ENCODE measurements at regions not wholly inside any gene's neighbourhood (a gene's known extent, or its start where the extent isn't known, plus 50 kb on each side); places are given as distances from the start of the nearest gene placed in this dataset.

DNA sequence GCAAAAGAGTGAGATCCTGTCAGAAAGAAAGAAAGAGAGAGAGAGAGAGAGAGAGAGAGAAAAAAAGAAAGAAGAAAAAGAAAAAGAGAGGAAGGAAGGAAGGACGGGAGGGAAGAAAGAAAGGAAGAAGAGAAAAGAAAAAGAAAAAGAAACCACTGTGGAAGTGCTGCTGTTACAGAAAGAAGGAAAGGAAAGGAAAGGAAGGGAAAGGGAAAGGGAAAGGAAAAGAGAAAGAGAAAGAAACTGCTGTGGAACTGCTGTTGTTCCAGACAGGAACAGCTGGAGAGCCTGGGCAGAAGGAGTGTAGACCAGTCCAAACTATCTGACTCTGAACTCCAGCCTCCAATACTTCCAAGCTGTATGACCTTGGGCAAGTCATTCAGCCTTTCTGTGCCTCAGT lies 220.7 kb upstream of the WWC1 start:
- no peak overlapping the region for H3K23ac ChIP-seq (ENCODE audit: low read length in 2 of 2)
- no peak overlapping the region for H3K14ac ChIP-seq (ENCODE audit: low read length in 2 of 2)
- H3K4me1 ChIP-seq (ENCODE audit: control insufficient read depth, insufficient read depth, low read depth, low read length): peaks cover 11% of the 10 kb centered on the region
- peaks cover 0 to 3% of the 10 kb centered on the region in 2 experiments for H3K36me3 ChIP-seq (ENCODE audit: control insufficient read depth in 1 of 2, insufficient read depth in 2 of 2, low read depth in 1 of 2, low read length in 2 of 2)
- H3K27me3 ChIP-seq (ENCODE audit: control insufficient read depth in 1 of 2, insufficient read depth in 1 of 2, low read length in 2 of 2): peaks cover 0 to 6% of the 10 kb centered on the region in 2 experiments
- no peak overlapping the region for H4K91ac ChIP-seq (ENCODE audit: low read length)
- no peak overlapping the region for H2AK5ac ChIP-seq (ENCODE audit: low read length, severe bottlenecking)
- no peak overlapping the region for H2BK5ac ChIP-seq (ENCODE audit: low read depth, low read length, poor library complexity, severe bottlenecking)
- no peak overlapping the region for H2AFZ ChIP-seq (ENCODE audit: low read depth, low read length)
- no peak overlapping the region for H3K18ac ChIP-seq (ENCODE audit: low read depth in 1 of 2, low read length in 2 of 2)
- no peak overlapping the region for H4K8ac ChIP-seq (ENCODE audit: low read length)
- H3K9ac ChIP-seq (ENCODE audit: low read length): no peak overlapping the region
- WGBS: 87% methylated on average over 1 of the region's 1 CpG
- peaks cover 1% of the 10 kb centered on the region for H3K79me1 ChIP-seq (replicated peaks; ENCODE audit: low read length, poor library complexity, severe bottlenecking)
- H2BK12ac ChIP-seq (ENCODE audit: low read length in 2 of 2): no peak overlapping the region
- no peak overlapping the region for H3K4ac ChIP-seq (ENCODE audit: low read depth in 1 of 2, low read length in 2 of 2)
- H2BK15ac ChIP-seq (ENCODE audit: low read depth, poor library complexity, severe bottlenecking): no peak overlapping the region
- no peak for DNase-seq
- H3K4me2 ChIP-seq (ENCODE audit: low read length, poor library complexity, severe bottlenecking): no peak overlapping the region
- H3K27ac ChIP-seq (ENCODE audit: low read length, poor library complexity, severe bottlenecking): no peak overlapping the region
- H2BK120ac ChIP-seq (ENCODE audit: low read depth, low read length): no peak overlapping the region
- H3K9me3 ChIP-seq (ENCODE audit: control insufficient read depth, low read length): no peaks in the 10 kb centered on the region
- H3K4me3 ChIP-seq (ENCODE audit: insufficient read depth in 1 of 2, low read depth in 1 of 2, low read length in 2 of 2): no peak overlapping the region

DNA sequence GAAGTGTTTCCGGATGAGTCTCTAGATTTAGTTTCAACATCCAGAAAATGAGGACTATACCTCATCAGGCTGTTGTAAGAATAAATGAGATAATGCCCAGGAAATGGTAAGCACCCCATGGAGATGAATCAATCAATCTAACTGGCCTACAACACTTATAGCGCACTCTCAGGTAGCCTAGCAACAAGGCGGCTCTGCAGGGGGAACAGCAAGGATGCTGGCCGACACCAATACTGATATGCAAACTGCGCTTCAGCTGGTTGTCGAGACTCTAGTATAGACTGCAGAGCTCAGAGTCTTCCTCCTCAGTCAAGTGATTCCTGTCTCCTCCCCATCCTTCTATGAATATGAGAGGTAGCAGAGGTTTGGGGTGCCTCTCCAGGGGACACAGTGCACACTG lies 218.8 kb upstream of the WWC1 start:
- Histone ChIP-seq H2BK15ac (ENCODE audit: low read depth, poor library complexity, severe bottlenecking) (no peak overlapping the region), H3K4me3 (ENCODE audit: insufficient read depth in 1 of 2, low read depth in 1 of 2, low read length in 2 of 2) (no peak overlapping the region), H3K18ac (ENCODE audit: low read depth in 1 of 2, low read length in 2 of 2) (no peak overlapping the region), H3K14ac (ENCODE audit: low read length in 2 of 2) (no peak overlapping the region), H3K9me3 (ENCODE audit: control insufficient read depth, low read length) (no peaks in the 10 kb centered on the region), H4K91ac (ENCODE audit: low read length) (no peak overlapping the region), H3K4me1 (ENCODE audit: control insufficient read depth, insufficient read depth, low read depth, low read length) (peaks cover 7% of the 10 kb centered on the region), H2AK5ac (ENCODE audit: low read length, severe bottlenecking) (no peak overlapping the region), H3K4ac (ENCODE audit: low read depth in 1 of 2, low read length in 2 of 2) (no peak overlapping the region), H2BK5ac (ENCODE audit: low read depth, low read length, poor library complexity, severe bottlenecking) (no peak overlapping the region), H3K23ac (ENCODE audit: low read length in 2 of 2) (no peak overlapping the region), H3K4me2 (ENCODE audit: low read length, poor library complexity, severe bottlenecking) (no peak overlapping the region), H3K79me1 (replicated peaks; ENCODE audit: low read length, poor library complexity, severe bottlenecking) (peaks cover 3% of the 10 kb centered on the region), H3K36me3 (ENCODE audit: control insufficient read depth in 1 of 2, insufficient read depth in 2 of 2, low read depth in 1 of 2, low read length in 2 of 2) (peaks cover 0 to 3% of the 10 kb centered on the region in 2 experiments), H3K9ac (ENCODE audit: low read length) (no peak overlapping the region), H2BK12ac (ENCODE audit: low read length in 2 of 2) (no peak overlapping the region), H3K27ac (ENCODE audit: low read length, poor library complexity, severe bottlenecking) (no peak overlapping the region), H3K27me3 (ENCODE audit: control insufficient read depth in 1 of 2, insufficient read depth in 1 of 2, low read length in 2 of 2) (peaks cover 0 to 6% of the 10 kb centered on the region in 2 experiments), H4K8ac (ENCODE audit: low read length) (no peak overlapping the region), H2AFZ (ENCODE audit: low read depth, low read length) (no peak overlapping the region), H2BK120ac (ENCODE audit: low read depth, low read length) (no peak overlapping the region)
- DNase-seq: no peak
- WGBS: 86% methylated on average over 3 of the region's 6 CpGs

DNA sequence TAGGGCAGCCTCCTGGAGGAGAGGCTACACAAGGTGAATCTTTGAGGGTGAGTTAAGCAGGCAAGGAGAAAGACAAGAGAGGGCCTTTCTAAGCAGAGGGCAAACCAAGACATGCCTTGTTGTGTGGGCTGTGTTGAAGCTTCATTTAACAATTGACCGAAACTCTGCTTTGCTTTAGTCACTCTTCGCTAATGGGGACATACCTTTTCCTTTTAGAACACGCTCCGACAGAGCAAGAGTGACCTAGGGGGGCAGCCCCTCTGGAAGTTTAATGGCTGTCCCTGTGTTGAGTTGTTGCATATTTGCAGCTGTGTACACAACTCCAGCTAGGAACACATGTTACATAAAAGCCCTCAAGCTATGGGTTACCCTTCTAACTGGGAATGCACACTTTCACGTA lies 218.1 kb upstream of the WWC1 start:
- WGBS: 94% methylated on average over 5 of the region's 5 CpGs
- no peak for DNase-seq
- no peak overlapping the region for H4K8ac ChIP-seq (ENCODE audit: low read length)
- H3K23ac ChIP-seq (ENCODE audit: low read length in 2 of 2): no peak overlapping the region
- H3K18ac ChIP-seq (ENCODE audit: low read depth in 1 of 2, low read length in 2 of 2): no peak overlapping the region
- H2AFZ ChIP-seq (ENCODE audit: low read depth, low read length): no peak overlapping the region
- H2BK15ac ChIP-seq (ENCODE audit: low read depth, poor library complexity, severe bottlenecking): no peak overlapping the region
- peaks cover 0 to 3% of the 10 kb centered on the region in 2 experiments for H3K36me3 ChIP-seq (ENCODE audit: control insufficient read depth in 1 of 2, insufficient read depth in 2 of 2, low read depth in 1 of 2, low read length in 2 of 2)
- peaks cover 1% of the 10 kb centered on the region for H3K79me1 ChIP-seq (replicated peaks; ENCODE audit: low read length, poor library complexity, severe bottlenecking)
- H4K91ac ChIP-seq (ENCODE audit: low read length): no peak overlapping the region
- peak overlapping the region; percentile 3 for H2AK5ac ChIP-seq (ENCODE audit: low read length, severe bottlenecking)
- H2BK120ac ChIP-seq (ENCODE audit: low read depth, low read length): no peak overlapping the region
- H3K27ac ChIP-seq (ENCODE audit: low read length, poor library complexity, severe bottlenecking): no peak overlapping the region
- H2BK5ac ChIP-seq (ENCODE audit: low read depth, low read length, poor library complexity, severe bottlenecking): no peak overlapping the region
- no peaks in the 10 kb centered on the region for H3K9me3 ChIP-seq (ENCODE audit: control insufficient read depth, low read length)
- no peak overlapping the region for H3K4me2 ChIP-seq (ENCODE audit: low read length, poor library complexity, severe bottlenecking)
- no peak overlapping the region for H2BK12ac ChIP-seq (ENCODE audit: low read length in 2 of 2)
- no peak overlapping the region for H3K4me3 ChIP-seq (ENCODE audit: insufficient read depth in 1 of 2, low read depth in 1 of 2, low read length in 2 of 2)
- no peak overlapping the region for H3K14ac ChIP-seq (ENCODE audit: low read length in 2 of 2)
- H3K27me3 ChIP-seq (ENCODE audit: control insufficient read depth in 1 of 2, insufficient read depth in 1 of 2, low read length in 2 of 2): peaks cover 0 to 6% of the 10 kb centered on the region in 2 experiments
- H3K4me1 ChIP-seq (ENCODE audit: control insufficient read depth, insufficient read depth, low read depth, low read length): peaks cover 5% of the 10 kb centered on the region
- no peak overlapping the region for H3K9ac ChIP-seq (ENCODE audit: low read length)
- no peak overlapping the region for H3K4ac ChIP-seq (ENCODE audit: low read depth in 1 of 2, low read length in 2 of 2)

DNA sequence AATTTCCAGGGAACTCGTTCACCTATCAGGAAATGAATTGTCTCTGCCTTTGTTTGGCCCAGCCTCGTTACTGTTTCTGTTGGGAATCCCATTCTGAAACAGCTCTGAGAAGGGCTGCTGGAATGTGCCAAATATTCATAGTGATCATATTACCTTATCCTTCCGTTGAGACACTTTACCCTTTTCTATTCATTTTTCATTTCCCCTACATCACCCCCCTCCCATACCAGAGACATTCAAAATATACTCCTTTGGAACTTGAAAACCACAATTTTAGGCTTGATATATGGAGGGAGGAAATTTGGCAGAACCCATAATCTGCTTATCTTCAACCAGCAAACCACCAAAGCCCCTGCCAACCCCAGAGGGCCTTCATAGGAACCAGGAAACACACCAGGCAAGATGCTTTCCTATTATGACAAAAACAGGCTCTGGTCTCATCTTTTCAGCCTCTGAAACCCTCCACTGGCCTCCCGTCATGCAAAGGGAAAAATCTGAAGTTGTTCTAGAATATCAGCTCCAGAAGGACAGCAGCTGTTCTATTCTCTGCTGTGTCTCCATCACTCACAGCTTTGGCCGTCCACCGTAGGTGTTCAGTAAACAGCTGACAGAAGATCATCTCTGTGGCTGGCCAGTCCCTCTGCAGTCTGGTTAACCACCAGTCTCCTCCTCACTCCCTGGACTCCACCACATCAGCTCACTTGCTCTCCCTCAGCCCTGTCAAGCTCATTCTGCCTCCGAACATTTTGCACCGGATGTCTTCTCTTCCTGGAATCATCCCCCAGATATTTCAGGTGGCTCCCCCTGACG lies 217.2 kb upstream of the WWC1 start:
- no peak overlapping the region for H2BK5ac ChIP-seq (ENCODE audit: low read depth, low read length, poor library complexity, severe bottlenecking)
- no peaks in the 10 kb centered on the region for H3K9me3 ChIP-seq (ENCODE audit: control insufficient read depth, low read length)
- H3K27me3 ChIP-seq (ENCODE audit: control insufficient read depth in 1 of 2, insufficient read depth in 1 of 2, low read length in 2 of 2): peaks cover 0 to 6% of the 10 kb centered on the region in 2 experiments
- no peak overlapping the region for H4K8ac ChIP-seq (ENCODE audit: low read length)
- no peak overlapping the region for H2BK120ac ChIP-seq (ENCODE audit: low read depth, low read length)
- H3K27ac ChIP-seq (ENCODE audit: low read length, poor library complexity, severe bottlenecking): no peak overlapping the region
- 83% methylated on average over 8 of the region's 9 CpGs for WGBS
- H3K14ac ChIP-seq (ENCODE audit: low read length in 2 of 2): no peak overlapping the region
- H2BK15ac ChIP-seq (ENCODE audit: low read depth, poor library complexity, severe bottlenecking): no peak overlapping the region
- no peak overlapping the region for H2AFZ ChIP-seq (ENCODE audit: low read depth, low read length)
- peaks cover 1% of the 10 kb centered on the region for H3K79me1 ChIP-seq (replicated peaks; ENCODE audit: low read length, poor library complexity, severe bottlenecking)
- no peak overlapping the region for H2BK12ac ChIP-seq (ENCODE audit: low read length in 2 of 2)
- peaks cover 5% of the 10 kb centered on the region for H3K4me1 ChIP-seq (ENCODE audit: control insufficient read depth, insufficient read depth, low read depth, low read length)
- H3K4me2 ChIP-seq (ENCODE audit: low read length, poor library complexity, severe bottlenecking): no peak overlapping the region
- H3K4me3 ChIP-seq (ENCODE audit: insufficient read depth in 1 of 2, low read depth in 1 of 2, low read length in 2 of 2): no peak overlapping the region
- H3K18ac ChIP-seq (ENCODE audit: low read depth in 1 of 2, low read length in 2 of 2): no peak overlapping the region
- no peak overlapping the region for H3K4ac ChIP-seq (ENCODE audit: low read depth in 1 of 2, low read length in 2 of 2)
- no peak overlapping the region for H4K91ac ChIP-seq (ENCODE audit: low read length)
- no peak overlapping the region for H2AK5ac ChIP-seq (ENCODE audit: low read length, severe bottlenecking)
- peaks cover 0 to 3% of the 10 kb centered on the region in 2 experiments for H3K36me3 ChIP-seq (ENCODE audit: control insufficient read depth in 1 of 2, insufficient read depth in 2 of 2, low read depth in 1 of 2, low read length in 2 of 2)
- no peak for DNase-seq
- H3K23ac ChIP-seq (ENCODE audit: low read length in 2 of 2): no peak overlapping the region
- no peak overlapping the region for H3K9ac ChIP-seq (ENCODE audit: low read length)
